Upper lobe of left lung (tissue), 6 donors: ENCODE measurements at regions not wholly inside any gene's neighbourhood (a gene's known extent, or its start where the extent isn't known, plus 50 kb on each side); places are given as distances from the start of the nearest gene placed in this dataset.

ENCODE experiments used
- ATAC-seq, 2 donors: fragments of 200-7000 bp; cut with Tn5 transposase; one replicate each; pipeline ENCODE4 v1.9.1; 2022; ENCODE audit warnings: mild to moderate bottlenecking in 2 of 2, moderate library complexity in 2 of 2; ENCODE audit not compliant: low FRiP score in 2 of 2
- DNase-seq, 2 donors: peaks; one replicate each; pipeline ENCODE4 v3.0.0-alpha.2; 2019 to 2020
- H3K27ac ChIP-seq, 4 donors: fragments of 200-600 bp; sonication (generic); one replicate each; pipeline ENCODE4 v1.5.1; 2016 to 2019
- H3K27me3 ChIP-seq, 4 donors: fragments of 200-600 bp; sonication (generic); one replicate each; pipeline ENCODE4 v1.5.1; 2017 to 2019
- H3K36me3 ChIP-seq, 4 donors: fragments of 200-600 bp; sonication (generic); one replicate each; pipeline ENCODE4 v1.5.1; 2016 to 2019
- H3K4me1 ChIP-seq, 4 donors: fragments of 200-600 bp; sonication (generic); one replicate each; pipeline ENCODE4 v1.5.1; 2018 to 2019
- H3K4me3 ChIP-seq, 4 donors: fragments of 200-600 bp; sonication (generic); one replicate each; pipeline ENCODE4 v1.5.1; 2017 to 2019; ENCODE audit warnings: mild to moderate bottlenecking in 2 of 4, moderate library complexity in 1 of 4
- H3K9me3 ChIP-seq, 4 donors: fragments of 200-600 bp; sonication (generic); one replicate each; pipeline ENCODE4 v1.5.1; 2018 to 2019
- CTCF ChIP-seq, 6 experiments: fragments of 450-650 bp in 4 of 6; fragments of 200-600 bp in 2 of 6; sonication (generic) in 2 of 6; IDR thresholded peaks; one replicate each; pipeline ENCODE4 v1.5.1; 2016 to 2019; ENCODE audit warnings: antibody characterized with exemption in 6 of 6
- EP300 ChIP-seq, 4 donors: sonication (generic); formaldehyde crosslinking; IDR thresholded peaks; one replicate each; pipeline ENCODE4 v1.5.1; 2017; ENCODE audit warnings: antibody characterized with exemption in 4 of 4, control low read depth in 2 of 4
- POLR2A ChIP-seq, 4 donors: fragments of 450-650 bp; IDR thresholded peaks; one replicate each; pipeline ENCODE4 v1.5.1; 2016 to 2017; ENCODE audit warnings: antibody characterized with exemption in 4 of 4, mild to moderate bottlenecking in 2 of 4
- POLR2AphosphoS5 ChIP-seq, 2 donors: sonication (generic); formaldehyde crosslinking; IDR thresholded peaks; one replicate each; pipeline ENCODE4 v1.5.1; 2017; ENCODE audit warnings: antibody characterized with exemption in 2 of 2
- WGBS, 2 donors: methylation state at CpG; one replicate each; pipeline ENCODE4 v1.1.5; 2017 to 2018; 5-methylcytosine and 5-hydroxymethylcytosine counted together
- donor health status: DM: no; HTN: no; CAD: no; lungs with moderate emphysema.
- donor health status: DM: no; HTN: yes; CAD: no; lungs with severe emphysema.

GRCh38 chr1:84742653-84743052 is 52.4 kb upstream of the SSX2IP start:
- DNase-seq (no peak), ATAC-seq (no peak)
- H3K9me3 ChIP-seq = no peaks in the 10 kb centered on the region
- no peaks in the 10 kb centered on the region for H3K36me3 ChIP-seq
- H3K4me3 ChIP-seq = no peak overlapping the region
- 59 to 65% methylated on average over 1 of the region's 1 CpG for WGBS, 2 donors
- H3K27ac ChIP-seq = no peak overlapping the region
- no peaks in the 10 kb centered on the region for H3K4me1 ChIP-seq
- H3K27me3 ChIP-seq = no peaks in the 10 kb centered on the region
- TF ChIP-seq EP300 (IDR thresholded peaks at IDR 0.05) (no peak), POLR2A (IDR thresholded peaks at IDR 0.05) (no peak), POLR2AphosphoS5 (IDR thresholded peaks at IDR 0.05) (no peak), CTCF (IDR thresholded peaks at IDR 0.05) (no peak)

- H3K27ac ChIP-seq = no peak overlapping the region
- H3K9me3 ChIP-seq = no peaks in the 10 kb centered on the region
- no peaks in the 10 kb centered on the region for H3K4me1 ChIP-seq
- WGBS, 2 donors = 76 to 80% methylated on average over 2 of the region's 2 CpGs
- DNase-seq = no peak
- no peaks in the 10 kb centered on the region for H3K27me3 ChIP-seq
- no peak for ATAC-seq
- H3K4me3 ChIP-seq = no peak overlapping the region
- no peaks in the 10 kb centered on the region for H3K36me3 ChIP-seq
- TF ChIP-seq POLR2A (IDR thresholded peaks at IDR 0.05) (no peak), POLR2AphosphoS5 (IDR thresholded peaks at IDR 0.05) (no peak), CTCF (IDR thresholded peaks at IDR 0.05) (no peak), EP300 (IDR thresholded peaks at IDR 0.05) (no peak)
Measured at GRCh38 chr1:84740050-84740714, 49.9 kb upstream of the SSX2IP start.
